Upper lobe of left lung (tissue), 6 donors: ENCODE measurements at regions not wholly inside any gene's neighbourhood (a gene's known extent, or its start where the extent isn't known, plus 50 kb on each side); places are given as distances from the start of the nearest gene placed in this dataset.
"Not testable (repeated sequence)": the region's sequence is repeated elsewhere in the genome, so short reads cannot be mapped to it uniquely, and the experiment has no call there.

Source experiments
- ATAC-seq, 2 donors: fragments of 200-7000 bp; cut with Tn5 transposase; one replicate each; pipeline ENCODE4 v1.9.1; 2022; ENCODE audit warnings: mild to moderate bottlenecking in 2 of 2, moderate library complexity in 2 of 2; ENCODE audit not compliant: low FRiP score in 2 of 2
- DNase-seq, 2 donors: peaks; one replicate each; pipeline ENCODE4 v3.0.0-alpha.2; 2019 to 2020
- H3K27ac ChIP-seq, 4 donors: fragments of 200-600 bp; sonication (generic); one replicate each; pipeline ENCODE4 v1.5.1; 2016 to 2019
- H3K27me3 ChIP-seq, 4 donors: fragments of 200-600 bp; sonication (generic); one replicate each; pipeline ENCODE4 v1.5.1; 2017 to 2019
- H3K36me3 ChIP-seq, 4 donors: fragments of 200-600 bp; sonication (generic); one replicate each; pipeline ENCODE4 v1.5.1; 2016 to 2019
- H3K4me1 ChIP-seq, 4 donors: fragments of 200-600 bp; sonication (generic); one replicate each; pipeline ENCODE4 v1.5.1; 2018 to 2019
- H3K4me3 ChIP-seq, 4 donors: fragments of 200-600 bp; sonication (generic); one replicate each; pipeline ENCODE4 v1.5.1; 2017 to 2019; ENCODE audit warnings: mild to moderate bottlenecking in 2 of 4, moderate library complexity in 1 of 4
- H3K9me3 ChIP-seq, 4 donors: fragments of 200-600 bp; sonication (generic); one replicate each; pipeline ENCODE4 v1.5.1; 2018 to 2019
- EP300 ChIP-seq, 4 donors: sonication (generic); formaldehyde crosslinking; IDR thresholded peaks; one replicate each; pipeline ENCODE4 v1.5.1; 2017; ENCODE audit warnings: antibody characterized with exemption in 4 of 4, control low read depth in 2 of 4
- POLR2A ChIP-seq, 4 donors: fragments of 450-650 bp; IDR thresholded peaks; one replicate each; pipeline ENCODE4 v1.5.1; 2016 to 2017; ENCODE audit warnings: antibody characterized with exemption in 4 of 4, mild to moderate bottlenecking in 2 of 4
- POLR2AphosphoS5 ChIP-seq, 2 donors: sonication (generic); formaldehyde crosslinking; IDR thresholded peaks; one replicate each; pipeline ENCODE4 v1.5.1; 2017; ENCODE audit warnings: antibody characterized with exemption in 2 of 2
- WGBS, 2 donors: methylation state at CpG; one replicate each; pipeline ENCODE4 v1.1.5; 2017 to 2018; 5-methylcytosine and 5-hydroxymethylcytosine counted together
- TF ChIP-seq, protein P1 (sequence below), 6 experiments: fragments of 450-650 bp in 4 of 6; fragments of 200-600 bp in 2 of 6; sonication (generic) in 2 of 6; IDR thresholded peaks; one replicate each; pipeline ENCODE4 v1.5.1; 2016 to 2019; ENCODE audit warnings: antibody characterized with exemption in 6 of 6
- donor health status: DM: no; HTN: no; CAD: no; lungs with moderate emphysema.
- donor health status: DM: no; HTN: yes; CAD: no; lungs with severe emphysema.

DNA sequence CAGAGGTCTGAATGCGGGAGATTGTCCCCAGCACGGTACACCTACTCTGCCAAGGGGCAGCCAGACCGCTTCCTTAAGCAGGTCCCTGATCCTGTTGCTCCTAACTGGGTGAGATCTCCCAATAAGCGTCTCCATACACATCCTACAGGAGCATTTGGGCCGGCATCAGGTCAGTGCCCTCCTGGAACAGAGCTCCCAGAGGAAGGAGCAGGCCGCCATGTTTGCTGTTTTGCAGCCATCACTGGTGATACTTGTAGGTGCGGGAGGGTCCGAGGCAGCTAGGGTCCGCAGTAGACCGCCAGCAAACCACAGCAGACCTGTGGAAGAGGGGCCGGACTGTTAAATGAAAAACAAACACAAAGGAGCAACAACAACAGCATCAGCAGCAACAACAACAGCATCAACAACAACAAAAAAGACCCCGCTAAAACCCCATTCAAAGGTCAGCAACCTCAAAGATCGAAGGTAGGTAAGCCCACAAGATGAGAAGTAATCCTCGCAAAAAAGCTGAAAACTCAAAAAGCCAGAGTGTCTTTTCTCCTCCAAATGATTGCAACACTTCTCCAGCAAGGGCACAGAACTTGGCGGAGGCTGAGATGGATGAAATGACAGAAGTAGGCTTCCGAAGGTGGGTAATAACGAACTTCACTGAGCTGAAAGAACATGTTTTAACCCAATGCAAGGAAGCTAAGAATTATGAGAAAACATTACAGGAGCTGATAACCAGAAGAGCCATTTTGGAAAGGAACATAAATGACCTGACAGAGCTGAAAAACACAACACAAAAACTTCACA is 79.0 kb upstream of the CDH7 start:
- H3K4me3 ChIP-seq = no peak overlapping the region
- no peak overlapping the region for H3K27ac ChIP-seq
- no peaks in the 10 kb centered on the region for H3K9me3 ChIP-seq
- ATAC-seq (peak in 1 of 2 donors; percentile 16), DNase-seq (peak in 1 of 2 donors; percentile 4)
- 91 to 92% methylated on average over 12 to 17 of the region's 17 CpGs for WGBS, 2 donors
- no peaks in the 10 kb centered on the region for H3K36me3 ChIP-seq
- no peaks in the 10 kb centered on the region for H3K4me1 ChIP-seq
- no peaks in the 10 kb centered on the region for H3K27me3 ChIP-seq
- TF ChIP-seq POLR2AphosphoS5 (IDR thresholded peaks at IDR 0.05) (no peak), EP300 (IDR thresholded peaks at IDR 0.05) (no peak), POLR2A (IDR thresholded peaks at IDR 0.05) (no peak)
- TF ChIP-seq, protein P1, sequence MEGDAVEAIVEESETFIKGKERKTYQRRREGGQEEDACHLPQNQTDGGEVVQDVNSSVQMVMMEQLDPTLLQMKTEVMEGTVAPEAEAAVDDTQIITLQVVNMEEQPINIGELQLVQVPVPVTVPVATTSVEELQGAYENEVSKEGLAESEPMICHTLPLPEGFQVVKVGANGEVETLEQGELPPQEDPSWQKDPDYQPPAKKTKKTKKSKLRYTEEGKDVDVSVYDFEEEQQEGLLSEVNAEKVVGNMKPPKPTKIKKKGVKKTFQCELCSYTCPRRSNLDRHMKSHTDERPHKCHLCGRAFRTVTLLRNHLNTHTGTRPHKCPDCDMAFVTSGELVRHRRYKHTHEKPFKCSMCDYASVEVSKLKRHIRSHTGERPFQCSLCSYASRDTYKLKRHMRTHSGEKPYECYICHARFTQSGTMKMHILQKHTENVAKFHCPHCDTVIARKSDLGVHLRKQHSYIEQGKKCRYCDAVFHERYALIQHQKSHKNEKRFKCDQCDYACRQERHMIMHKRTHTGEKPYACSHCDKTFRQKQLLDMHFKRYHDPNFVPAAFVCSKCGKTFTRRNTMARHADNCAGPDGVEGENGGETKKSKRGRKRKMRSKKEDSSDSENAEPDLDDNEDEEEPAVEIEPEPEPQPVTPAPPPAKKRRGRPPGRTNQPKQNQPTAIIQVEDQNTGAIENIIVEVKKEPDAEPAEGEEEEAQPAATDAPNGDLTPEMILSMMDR (IDR thresholded peaks at IDR 0.05) = no peak

DNA sequence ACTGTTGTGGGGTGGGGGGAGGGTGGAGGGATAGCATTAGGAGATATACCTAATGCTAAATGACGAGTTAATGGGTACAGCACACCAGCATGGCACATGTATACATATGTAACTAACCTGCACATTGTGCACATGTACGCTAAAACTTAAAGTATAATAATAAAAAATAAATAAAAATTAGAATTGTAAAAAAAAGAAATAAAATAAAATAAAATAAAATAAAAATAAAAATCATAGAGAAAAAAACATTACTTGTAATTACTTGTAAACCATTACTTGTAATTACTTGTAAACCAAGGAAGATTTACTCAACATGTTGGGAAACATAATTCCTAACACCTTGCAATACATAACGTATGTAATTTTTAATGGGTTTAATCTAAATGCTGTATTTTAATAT is 80.7 kb upstream of the CDH7 start:
- H3K4me3 ChIP-seq, H3K4me1 ChIP-seq, ATAC-seq, H3K36me3 ChIP-seq, H3K27ac ChIP-seq, DNase-seq, H3K27me3 ChIP-seq, H3K9me3 ChIP-seq: not testable (repeated sequence)
- WGBS, 2 donors = 79 to 93% methylated on average over 3 of the region's 3 CpGs

DNA sequence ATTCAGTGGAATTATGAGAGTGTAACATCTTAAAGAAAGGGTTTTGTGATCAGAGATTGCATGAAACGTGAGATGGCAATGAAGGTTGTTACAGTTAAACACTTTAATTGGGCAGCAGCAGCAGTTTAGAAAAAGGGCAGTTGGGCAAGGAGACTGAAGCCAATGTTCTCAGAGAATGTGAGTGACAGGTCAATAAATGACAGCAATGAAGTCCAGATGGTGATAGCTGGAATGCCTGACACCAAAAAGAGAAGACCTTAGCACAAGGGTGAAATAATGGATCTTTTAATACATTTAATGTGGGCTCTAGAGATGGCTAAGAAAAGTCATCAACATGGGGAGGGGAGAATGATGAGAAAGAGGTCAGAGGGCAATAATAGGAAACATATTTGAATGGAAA is 89.4 kb upstream of the CDH7 start:
- DNase-seq = no peak
- Histone ChIP-seq H3K4me1 (no peaks in the 10 kb centered on the region), H3K27ac (no peak overlapping the region), H3K9me3 (no peaks in the 10 kb centered on the region), H3K4me3 (no peak overlapping the region), H3K36me3 (no peaks in the 10 kb centered on the region), H3K27me3 (no peaks in the 10 kb centered on the region)
- TF ChIP-seq POLR2AphosphoS5 (IDR thresholded peaks at IDR 0.05) (no peak), POLR2A (IDR thresholded peaks at IDR 0.05) (no peak), EP300 (IDR thresholded peaks at IDR 0.05) (no peak)
- TF ChIP-seq, protein P1 (IDR thresholded peaks at IDR 0.05) = no peak
- ATAC-seq = no peak
- 64 to 68% methylated on average over 1 of the region's 1 CpG for WGBS, 2 donors

DNA sequence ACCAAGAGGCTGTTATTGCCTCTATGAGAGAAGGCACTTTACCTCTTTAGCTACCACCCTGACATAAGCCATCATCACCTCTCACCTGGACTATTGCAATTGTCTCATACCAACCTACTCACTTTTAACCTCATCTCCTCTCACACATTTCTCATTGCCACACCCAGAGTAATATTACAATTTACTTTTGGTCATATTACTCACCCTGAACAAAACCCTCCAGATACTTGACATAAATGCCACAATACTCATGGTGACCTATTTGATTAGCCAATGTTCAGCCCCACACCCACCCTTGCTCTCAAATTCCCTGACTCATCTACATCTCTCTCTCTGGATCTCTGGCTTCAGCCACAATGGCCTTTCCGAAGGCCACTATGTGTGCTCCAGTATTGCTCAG is 90.9 kb upstream of the CDH7 start:
- ATAC-seq (no peak), DNase-seq (no peak)
- TF ChIP-seq POLR2AphosphoS5 (IDR thresholded peaks at IDR 0.05) = no peak
- TF ChIP-seq, protein P1 (IDR thresholded peaks at IDR 0.05) = no peak
- TF ChIP-seq EP300 (IDR thresholded peaks at IDR 0.05) = no peak
- TF ChIP-seq POLR2A (IDR thresholded peaks at IDR 0.05) = no peak
- Histone ChIP-seq H3K4me3 (no peak overlapping the region), H3K27ac (no peak overlapping the region), H3K27me3 (no peaks in the 10 kb centered on the region), H3K36me3 (no peaks in the 10 kb centered on the region), H3K4me1 (no peaks in the 10 kb centered on the region), H3K9me3 (no peaks in the 10 kb centered on the region)
- 92 to 93% methylated on average over 1 of the region's 1 CpG for WGBS, 2 donors

DNA sequence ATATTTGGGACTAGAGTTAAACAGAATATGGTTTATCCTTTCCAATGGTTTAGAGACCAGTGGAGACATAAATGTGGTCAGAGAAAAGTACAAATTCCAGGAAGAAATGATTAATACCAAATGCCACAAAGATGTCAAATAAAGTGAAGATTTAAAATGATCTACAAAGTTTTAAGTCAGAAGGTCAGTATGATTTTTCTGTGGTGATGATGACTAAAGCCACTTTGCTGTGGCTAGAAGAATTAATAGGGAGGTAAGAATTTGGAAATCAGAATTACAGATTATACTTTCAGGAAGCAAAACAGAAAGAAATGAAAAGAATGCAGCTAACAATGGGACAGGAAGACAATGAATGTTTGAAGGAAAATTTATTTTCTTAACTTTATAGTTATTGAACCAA is 91.5 kb upstream of the CDH7 start:
- TF ChIP-seq, protein P1 (IDR thresholded peaks at IDR 0.05) = no peak
- TF ChIP-seq EP300 (IDR thresholded peaks at IDR 0.05) = no peak
- no peak for TF ChIP-seq POLR2A (IDR thresholded peaks at IDR 0.05)
- no peak for TF ChIP-seq POLR2AphosphoS5 (IDR thresholded peaks at IDR 0.05)
- Histone ChIP-seq H3K4me1 (no peaks in the 10 kb centered on the region), H3K9me3 (no peaks in the 10 kb centered on the region), H3K36me3 (no peaks in the 10 kb centered on the region), H3K27ac (no peak overlapping the region), H3K4me3 (no peak overlapping the region), H3K27me3 (no peaks in the 10 kb centered on the region)
- ATAC-seq (no peak), DNase-seq (no peak)
